Liver (tissue), 3 donors: ENCODE measurements at regions not wholly inside any gene's neighbourhood (a gene's known extent, or its start where the extent isn't known, plus 50 kb on each side); places are given as distances from the start of the nearest gene placed in this dataset.

Experiments used
- GABPA ChIP-seq, 2 donors: IDR thresholded peaks in 1 of 2; conservative IDR thresholded peaks in 1 of 2; 2 replicates each; pipeline ENCODE4 v1.6.1; 2016; ENCODE audit warnings: antibody characterized with exemption in 2 of 2, mild to moderate bottlenecking in 1 of 2, moderate library complexity in 1 of 2
- JUND ChIP-seq, 2 donors: IDR thresholded peaks; 2 replicates each; pipeline ENCODE4 v1.6.1; 2016; ENCODE audit warnings: antibody characterized with exemption in 2 of 2
- RAD21 ChIP-seq, 2 donors: IDR thresholded peaks; 2 replicates each; pipeline ENCODE4 v1.6.1; 2016; ENCODE audit warnings: antibody characterized with exemption in 2 of 2, mild to moderate bottlenecking in 2 of 2
- TF ChIP-seq, protein P1 (sequence below): fragments of 150-350 bp; IDR thresholded peaks from 2 replicates; pipeline ENCODE4 v1.5.1; 2017; ENCODE audit warnings: improper control_type of control experiment, low read depth, low read length; ENCODE audit not compliant: missing input control
- donor health status: healthy.
- donor health status: healthy.

GRCh38 chr14:65900164-65900563 lies 487.6 kb downstream of the FUT8 start:
- TF ChIP-seq, protein P1, sequence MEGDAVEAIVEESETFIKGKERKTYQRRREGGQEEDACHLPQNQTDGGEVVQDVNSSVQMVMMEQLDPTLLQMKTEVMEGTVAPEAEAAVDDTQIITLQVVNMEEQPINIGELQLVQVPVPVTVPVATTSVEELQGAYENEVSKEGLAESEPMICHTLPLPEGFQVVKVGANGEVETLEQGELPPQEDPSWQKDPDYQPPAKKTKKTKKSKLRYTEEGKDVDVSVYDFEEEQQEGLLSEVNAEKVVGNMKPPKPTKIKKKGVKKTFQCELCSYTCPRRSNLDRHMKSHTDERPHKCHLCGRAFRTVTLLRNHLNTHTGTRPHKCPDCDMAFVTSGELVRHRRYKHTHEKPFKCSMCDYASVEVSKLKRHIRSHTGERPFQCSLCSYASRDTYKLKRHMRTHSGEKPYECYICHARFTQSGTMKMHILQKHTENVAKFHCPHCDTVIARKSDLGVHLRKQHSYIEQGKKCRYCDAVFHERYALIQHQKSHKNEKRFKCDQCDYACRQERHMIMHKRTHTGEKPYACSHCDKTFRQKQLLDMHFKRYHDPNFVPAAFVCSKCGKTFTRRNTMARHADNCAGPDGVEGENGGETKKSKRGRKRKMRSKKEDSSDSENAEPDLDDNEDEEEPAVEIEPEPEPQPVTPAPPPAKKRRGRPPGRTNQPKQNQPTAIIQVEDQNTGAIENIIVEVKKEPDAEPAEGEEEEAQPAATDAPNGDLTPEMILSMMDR, result no peak
- no peak for TF ChIP-seq RAD21 (IDR thresholded peaks at IDR 0.05)
- TF ChIP-seq GABPA (IDR thresholded peaks at IDR 0.05 in 1 of 2, conservative IDR thresholded peaks at IDR 0.05 in 1 of 2), result no peak
- no peak for TF ChIP-seq JUND (IDR thresholded peaks at IDR 0.05)
